ENCODE measurements at regions not wholly inside any gene's neighbourhood (a gene's known extent, or its start where the extent isn't known, plus 50 kb on each side); places are given as distances from the start of the nearest gene placed in this dataset.

DNA sequence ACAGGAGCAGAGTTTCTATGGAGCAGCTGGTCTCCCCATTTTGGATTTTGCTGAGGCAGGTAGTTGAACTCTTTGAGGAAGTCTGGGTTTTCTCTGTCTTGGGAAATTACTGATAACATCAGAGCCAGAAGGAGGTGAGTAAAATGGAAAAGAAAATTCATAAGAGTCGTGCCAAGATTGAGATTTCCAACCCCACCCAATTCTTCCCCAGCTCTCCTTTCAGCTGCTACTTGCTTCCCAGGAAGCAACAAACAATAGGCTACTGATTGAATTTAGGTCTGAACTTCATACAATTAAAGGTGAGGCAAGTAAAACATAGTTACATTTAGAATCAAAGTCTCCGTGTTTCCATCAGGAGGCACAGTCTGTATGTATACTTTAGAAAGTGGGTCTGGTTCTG lies 54.6 kb upstream of the EOLA2 start:
- no peaks in the 10 kb centered on the region for H3K27me3 Mint-ChIP-seq

DNA sequence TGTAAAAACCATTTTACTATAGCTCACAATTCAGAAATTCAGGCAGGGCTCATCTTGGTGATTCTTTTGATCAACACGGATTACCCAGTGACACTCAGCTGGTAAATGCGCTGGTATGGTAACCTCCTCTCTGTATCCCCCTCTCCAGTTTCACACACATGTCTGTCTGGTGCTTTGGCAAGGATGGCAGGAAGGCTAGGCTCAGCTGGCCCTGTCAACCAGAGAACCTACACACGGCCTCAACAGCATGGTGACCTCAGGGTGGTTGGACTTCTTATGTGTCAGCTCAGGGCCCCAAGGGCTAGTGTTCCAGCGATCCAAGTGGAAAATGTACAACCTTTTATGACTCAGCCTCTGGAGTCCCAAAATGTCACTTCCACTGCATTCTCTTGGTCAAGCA lies 55.7 kb upstream of the EOLA2 start:
- H3K4me1 Mint-ChIP-seq = no peaks in the 10 kb centered on the region
- H3K36me3 Mint-ChIP-seq (ENCODE audit: low read depth) = peaks cover 10% of the 10 kb centered on the region
- H3K27me3 Mint-ChIP-seq = no peaks in the 10 kb centered on the region
- no peak overlapping the region for H3K4me3 Mint-ChIP-seq
- H3K27ac Mint-ChIP-seq = no peak overlapping the region
- intact Hi-C loops (cut with micrococcal nuclease) = no loop called here
- no peaks in the 10 kb centered on the region for H3K9me3 Mint-ChIP-seq
- DNase-seq = no peak

More for the DNA sequence above, 54.6 kb upstream of the EOLA2 start:
- Mint-ChIP-seq H3K36me3 (ENCODE audit: low read depth) (peaks cover 8% of the 10 kb centered on the region), H3K4me3 (no peak overlapping the region), H3K4me1 (no peaks in the 10 kb centered on the region), H3K27ac (no peak overlapping the region), H3K9me3 (no peaks in the 10 kb centered on the region)
- no peak for DNase-seq
- intact Hi-C loops (cut with micrococcal nuclease) = no loop called here

DNA sequence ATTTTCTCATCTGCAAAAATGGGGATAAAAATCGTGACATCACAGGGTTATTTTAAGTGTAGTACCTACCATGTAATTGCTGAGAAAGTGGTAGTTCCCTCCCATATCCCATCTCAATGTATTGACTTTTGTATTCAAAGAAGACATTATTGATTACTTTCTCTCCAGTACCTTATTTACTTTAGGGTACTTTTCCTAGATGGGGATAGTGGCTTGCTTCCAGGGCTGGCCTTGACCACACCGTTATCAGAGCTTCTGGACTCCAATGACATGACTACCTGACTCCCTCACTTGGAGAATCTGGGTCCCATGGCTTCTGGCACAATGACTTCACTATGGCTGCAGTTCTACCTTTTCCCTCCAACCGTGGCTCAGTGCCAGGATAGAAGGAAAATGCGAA lies 58.2 kb upstream of the EOLA2 start:
- Mint-ChIP-seq H3K4me1 (no peaks in the 10 kb centered on the region), H3K36me3 (ENCODE audit: low read depth) (peaks cover 10% of the 10 kb centered on the region), H3K9me3 (no peaks in the 10 kb centered on the region), H3K4me3 (no peak overlapping the region), H3K27ac (no peak overlapping the region), H3K27me3 (no peaks in the 10 kb centered on the region)
- intact Hi-C loops (cut with micrococcal nuclease) = no loop called here
- no peak for DNase-seq

DNA sequence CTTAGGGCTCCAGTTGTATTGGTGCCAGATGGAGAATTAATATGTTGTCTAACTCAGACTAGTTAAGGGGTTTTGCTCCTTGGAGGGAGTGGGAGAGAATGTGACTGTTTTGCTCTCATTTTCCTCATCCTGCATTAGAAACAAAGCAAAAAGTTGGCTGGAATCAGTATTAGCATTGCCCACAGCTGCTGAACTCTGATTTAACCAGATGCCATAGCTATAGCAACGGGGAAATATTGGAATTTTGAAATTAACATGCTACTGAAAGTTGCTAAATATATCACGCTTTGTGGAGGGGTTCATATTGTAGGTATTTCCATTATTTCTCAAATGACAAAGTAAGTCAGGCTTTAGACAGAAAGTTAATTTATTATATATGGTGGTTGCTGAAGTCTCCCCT lies 66.7 kb upstream of the EOLA2 start:
- Mint-ChIP-seq H3K27me3 (no peaks in the 10 kb centered on the region), H3K4me3 (no peak overlapping the region), H3K36me3 (ENCODE audit: low read depth) (no peaks in the 10 kb centered on the region), H3K4me1 (no peaks in the 10 kb centered on the region), H3K9me3 (no peaks in the 10 kb centered on the region), H3K27ac (no peak overlapping the region)
- no peak for DNase-seq
- intact Hi-C loops (cut with micrococcal nuclease) = no loop called here

DNA sequence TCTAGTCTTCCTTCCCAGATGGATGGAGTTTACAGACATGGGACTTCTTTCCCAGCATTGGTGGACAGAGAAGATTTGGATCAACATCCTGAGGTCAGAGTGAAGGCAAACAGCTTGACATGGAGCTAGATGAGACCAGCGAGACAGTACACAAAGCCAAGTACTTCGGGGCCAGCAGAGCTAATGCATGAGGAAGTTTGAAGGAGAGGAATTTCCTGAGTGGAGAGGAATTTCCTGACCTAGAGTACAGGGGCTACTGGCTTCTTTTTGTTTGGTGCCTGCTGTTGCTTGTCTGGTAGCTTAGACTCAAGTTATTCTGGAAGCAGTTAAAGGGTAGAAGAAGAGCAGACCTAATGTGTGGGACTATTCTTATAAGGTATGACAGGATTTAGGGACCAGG lies 69.1 kb upstream of the EOLA2 start:
- no peaks in the 10 kb centered on the region for H3K27me3 Mint-ChIP-seq
- H3K36me3 Mint-ChIP-seq (ENCODE audit: low read depth) = no peaks in the 10 kb centered on the region
- intact Hi-C loops (cut with micrococcal nuclease) = no loop called here
- no peak overlapping the region for H3K4me3 Mint-ChIP-seq
- H3K4me1 Mint-ChIP-seq = no peaks in the 10 kb centered on the region
- H3K27ac Mint-ChIP-seq = no peak overlapping the region
- no peaks in the 10 kb centered on the region for H3K9me3 Mint-ChIP-seq
- no peak for DNase-seq

DNA sequence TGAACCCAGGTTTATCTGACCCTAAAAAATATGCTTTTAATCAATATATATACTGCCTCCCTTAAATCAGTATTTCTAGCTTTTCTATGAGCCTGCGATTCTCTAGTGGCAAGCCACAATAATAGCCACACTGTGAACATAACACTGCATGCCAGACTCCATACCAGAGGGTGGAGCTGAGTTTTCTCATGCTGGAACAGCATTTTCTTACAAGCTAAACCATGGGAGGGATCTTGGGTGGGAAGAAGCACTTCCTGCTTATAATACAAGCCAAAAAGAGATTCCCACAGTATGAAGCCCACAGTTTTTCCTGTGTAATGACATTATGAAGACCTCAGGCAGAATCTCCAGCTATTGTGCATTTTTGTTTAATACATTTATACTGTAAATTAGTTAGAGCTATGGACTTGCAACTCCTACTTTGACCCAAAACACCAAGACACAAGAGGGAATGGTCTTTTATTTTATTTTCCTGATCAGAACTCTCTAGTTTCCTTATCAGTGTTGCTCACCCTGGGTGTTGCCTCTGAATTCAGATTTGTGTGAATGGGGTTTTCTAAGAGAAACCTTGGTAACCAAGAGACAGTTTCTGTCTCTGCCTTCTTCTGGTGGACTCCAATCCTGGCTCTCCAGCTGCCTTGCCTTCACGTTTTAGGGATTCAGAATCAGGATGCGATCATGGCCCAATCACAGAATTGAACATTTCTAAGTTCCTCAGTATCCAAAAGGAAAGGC lies 74.5 kb upstream of the EOLA2 start:
- Mint-ChIP-seq H3K9me3 (no peaks in the 10 kb centered on the region), H3K4me3 (no peak overlapping the region), H3K36me3 (ENCODE audit: low read depth) (no peaks in the 10 kb centered on the region), H3K27me3 (no peaks in the 10 kb centered on the region), H3K4me1 (no peaks in the 10 kb centered on the region), H3K27ac (no peak overlapping the region)
- DNase-seq = no peak
- intact Hi-C loops (cut with micrococcal nuclease) = no loop called here

DNA sequence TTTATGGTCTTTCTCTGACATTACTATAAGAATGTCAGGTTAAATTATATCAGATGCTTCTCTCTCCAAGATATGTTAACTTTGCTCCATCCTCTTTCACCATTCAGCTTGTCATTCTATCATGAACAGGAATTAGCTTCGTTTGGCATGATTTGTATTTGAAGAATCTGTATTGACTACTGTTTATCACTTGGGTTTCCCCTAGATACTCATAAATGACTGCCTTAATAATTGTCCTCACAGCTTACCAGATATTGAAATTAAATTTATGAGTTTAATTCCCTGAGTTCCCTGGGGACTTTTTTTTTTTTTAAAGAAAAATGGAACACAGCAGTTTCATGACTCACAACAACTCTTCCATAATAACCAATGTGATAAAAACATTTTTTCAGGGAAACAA lies 76.2 kb upstream of the EOLA2 start:
- Mint-ChIP-seq H3K27me3 (no peaks in the 10 kb centered on the region), H3K27ac (no peak overlapping the region), H3K36me3 (ENCODE audit: low read depth) (no peaks in the 10 kb centered on the region), H3K4me1 (no peaks in the 10 kb centered on the region), H3K9me3 (no peaks in the 10 kb centered on the region), H3K4me3 (no peak overlapping the region)
- no peak for DNase-seq
- intact Hi-C loops (cut with micrococcal nuclease) = no loop called here

DNA sequence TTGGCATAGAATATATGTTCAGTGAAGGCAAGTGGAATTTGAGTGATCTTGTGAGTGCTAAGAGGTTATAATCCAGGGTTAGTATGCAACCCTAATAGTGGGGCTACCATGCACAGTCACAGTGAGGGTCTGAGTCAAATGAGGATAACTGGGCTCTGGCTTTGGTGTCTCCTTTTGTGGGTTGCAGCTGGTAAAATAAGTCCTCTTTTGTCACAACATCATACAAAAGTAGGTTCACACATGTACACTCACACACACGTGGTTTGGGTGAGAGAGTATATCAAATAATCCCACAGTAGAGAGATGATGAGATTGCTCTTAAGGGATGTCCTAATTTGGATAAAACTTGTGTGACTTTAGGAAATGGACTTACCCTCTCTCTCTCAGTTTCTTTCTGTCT lies 79.6 kb upstream of the EOLA2 start:
- no peak for DNase-seq
- Mint-ChIP-seq H3K27ac (no peak overlapping the region), H3K36me3 (ENCODE audit: low read depth) (no peaks in the 10 kb centered on the region), H3K4me3 (no peak overlapping the region), H3K27me3 (no peaks in the 10 kb centered on the region), H3K4me1 (no peaks in the 10 kb centered on the region), H3K9me3 (no peaks in the 10 kb centered on the region)
- intact Hi-C loops (cut with micrococcal nuclease) = no loop called here

DNA sequence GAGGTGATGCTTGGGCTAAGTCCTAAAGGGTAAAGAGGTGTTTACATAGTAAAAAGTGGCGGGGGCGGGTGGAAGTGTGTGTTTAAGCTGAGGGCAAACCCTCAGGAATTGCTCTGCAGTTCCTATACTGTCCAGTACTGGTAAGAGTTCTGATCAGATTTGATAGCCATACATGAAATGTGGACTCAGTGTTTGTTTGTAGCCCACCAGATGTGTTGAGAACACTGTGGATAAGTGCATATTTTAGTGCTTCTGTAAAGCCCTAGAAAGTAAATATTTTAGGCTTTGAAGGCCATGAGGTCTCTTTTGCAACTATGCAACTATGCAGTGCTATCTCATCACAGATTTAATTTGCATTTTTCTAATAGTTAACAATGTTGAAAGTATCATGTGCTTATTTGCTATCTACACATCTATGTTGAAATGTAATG lies 80.7 kb upstream of the EOLA2 start:
- Mint-ChIP-seq H3K36me3 (ENCODE audit: low read depth) (no peaks in the 10 kb centered on the region), H3K4me1 (no peaks in the 10 kb centered on the region), H3K9me3 (no peaks in the 10 kb centered on the region), H3K27ac (no peak overlapping the region), H3K27me3 (no peaks in the 10 kb centered on the region), H3K4me3 (no peak overlapping the region)
- intact Hi-C loops (cut with micrococcal nuclease) = no loop called here
- DNase-seq = no peak

DNA sequence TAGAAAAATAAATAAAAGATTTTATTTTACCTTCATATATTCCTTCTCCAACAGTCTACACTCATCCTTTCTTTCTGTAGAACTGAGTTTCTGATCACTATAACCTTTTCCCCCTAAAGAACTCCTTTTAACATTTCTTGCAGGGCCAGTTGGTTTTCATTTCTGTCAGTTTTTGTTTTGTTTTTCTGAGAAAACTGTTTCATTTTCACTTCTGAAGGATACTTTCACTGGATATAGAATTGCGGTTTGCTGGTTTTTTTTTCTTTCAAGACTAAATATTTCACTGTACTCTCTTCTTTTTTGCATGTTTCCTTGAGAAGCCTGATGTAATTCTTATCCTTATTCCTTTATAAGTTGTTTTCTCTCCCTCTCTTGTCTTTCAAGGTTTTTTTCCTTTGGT lies 90.4 kb upstream of the EOLA2 start:
- no peak for DNase-seq
- peaks cover 3% of the 10 kb centered on the region for H3K27me3 Mint-ChIP-seq
- peaks cover 10% of the 10 kb centered on the region for H3K4me1 Mint-ChIP-seq
- H3K27ac Mint-ChIP-seq = peak overlapping the region; percentile 66
- intact Hi-C loops (cut with micrococcal nuclease) = no loop called here
- peaks cover 4% of the 10 kb centered on the region for H3K36me3 Mint-ChIP-seq (ENCODE audit: low read depth)
- peak overlapping the region; percentile 34 for H3K4me3 Mint-ChIP-seq
- H3K9me3 Mint-ChIP-seq = peaks cover 9% of the 10 kb centered on the region

DNA sequence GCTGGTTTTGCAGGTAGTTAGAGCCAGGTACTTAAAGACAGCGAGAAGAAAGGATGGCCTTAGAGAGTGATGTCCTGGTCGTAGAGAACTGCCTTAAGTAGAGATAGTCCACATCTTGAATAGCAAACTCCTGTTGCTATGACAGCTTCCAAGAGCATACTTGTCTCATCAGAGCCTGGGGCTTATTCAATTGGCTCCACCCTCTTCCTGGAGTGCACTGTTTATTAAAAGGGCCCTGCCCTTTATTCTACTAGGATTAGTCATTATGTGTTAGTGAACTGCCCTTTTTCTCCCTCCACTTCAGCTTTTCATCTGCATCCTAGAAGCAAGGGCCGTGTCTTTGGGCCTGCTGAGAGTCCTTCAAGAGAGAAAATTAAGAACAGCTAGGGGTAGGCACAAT lies 94.5 kb upstream of the EOLA2 start:
- H3K27me3 Mint-ChIP-seq = peaks cover 13% of the 10 kb centered on the region
- no peak overlapping the region for H3K27ac Mint-ChIP-seq
- no peak overlapping the region for H3K4me3 Mint-ChIP-seq
- H3K36me3 Mint-ChIP-seq (ENCODE audit: low read depth) = no peaks in the 10 kb centered on the region
- intact Hi-C loops (cut with micrococcal nuclease) = no loop called here
- H3K4me1 Mint-ChIP-seq = peaks cover 10% of the 10 kb centered on the region
- DNase-seq = no peak
- peaks cover 11% of the 10 kb centered on the region for H3K9me3 Mint-ChIP-seq

DNA sequence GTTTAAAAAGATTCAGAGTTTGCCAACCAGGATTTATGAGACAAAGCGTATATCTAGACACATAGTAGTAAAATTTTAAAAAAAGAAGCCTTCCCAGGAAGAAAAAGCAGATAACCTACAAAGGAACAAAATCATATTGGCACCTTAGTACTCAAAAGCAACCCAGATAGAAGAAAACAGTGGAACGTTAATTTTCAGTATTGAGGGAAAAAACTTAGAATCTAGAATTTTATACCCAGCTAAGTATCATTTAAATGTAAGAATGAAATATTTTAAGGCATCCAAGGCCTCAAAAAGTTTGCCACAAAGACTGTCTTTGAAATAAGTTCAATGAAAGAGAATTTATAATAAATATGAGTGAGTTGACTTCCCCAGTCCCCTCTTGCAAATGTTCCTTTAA lies 96.5 kb upstream of the EOLA2 start:
- H3K27ac Mint-ChIP-seq = no peak overlapping the region
- DNase-seq = no peak
- H3K4me1 Mint-ChIP-seq = no peaks in the 10 kb centered on the region
- peaks cover 13% of the 10 kb centered on the region for H3K27me3 Mint-ChIP-seq
- H3K36me3 Mint-ChIP-seq (ENCODE audit: low read depth) = no peaks in the 10 kb centered on the region
- H3K9me3 Mint-ChIP-seq = peaks cover 11% of the 10 kb centered on the region
- intact Hi-C loops (cut with micrococcal nuclease) = no loop called here
- no peak overlapping the region for H3K4me3 Mint-ChIP-seq

DNA sequence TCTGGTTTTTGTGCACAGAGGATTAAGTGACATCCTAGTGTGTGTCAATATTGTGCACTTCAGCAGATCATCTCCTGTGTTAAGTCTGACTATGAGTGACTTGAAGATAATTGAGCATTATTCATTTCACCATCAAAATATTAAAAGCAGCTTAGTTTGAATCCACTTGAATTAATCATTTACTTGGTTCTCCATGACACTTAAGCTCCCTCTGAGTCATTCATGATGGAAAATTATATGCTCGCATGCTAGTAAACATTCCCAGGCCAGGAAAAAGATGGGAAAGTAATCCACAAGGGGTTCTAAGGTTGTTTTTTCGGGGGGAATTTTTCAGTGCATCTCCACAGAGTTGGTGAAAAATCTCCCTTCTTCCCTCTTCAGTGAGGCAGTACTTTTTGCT lies 97.2 kb upstream of the EOLA2 start:
- H3K36me3 Mint-ChIP-seq (ENCODE audit: low read depth) = no peaks in the 10 kb centered on the region
- H3K27ac Mint-ChIP-seq = no peak overlapping the region
- intact Hi-C loops (cut with micrococcal nuclease) = no loop called here
- peaks cover 11% of the 10 kb centered on the region for H3K9me3 Mint-ChIP-seq
- no peaks in the 10 kb centered on the region for H3K4me1 Mint-ChIP-seq
- peaks cover 16% of the 10 kb centered on the region for H3K27me3 Mint-ChIP-seq
- no peak for DNase-seq
- H3K4me3 Mint-ChIP-seq = no peak overlapping the region

DNA sequence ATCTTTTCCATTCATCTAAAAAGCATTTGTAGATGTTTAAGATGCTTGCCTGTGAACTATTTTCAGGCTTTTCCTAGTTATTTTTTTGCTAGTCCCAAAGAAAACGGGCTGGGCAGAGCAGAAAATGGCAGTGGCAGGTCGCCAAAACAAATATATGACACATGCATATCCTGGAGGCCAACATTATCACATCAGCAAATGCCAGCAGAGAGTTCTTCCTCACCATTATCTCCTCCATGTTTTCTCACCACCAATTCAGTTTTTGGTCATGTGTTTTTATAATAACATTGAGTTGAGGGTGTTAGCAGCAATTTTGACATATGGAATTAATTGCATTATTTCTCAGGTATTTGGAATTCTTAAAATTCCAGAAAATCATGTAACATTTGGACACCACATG lies 97.9 kb upstream of the EOLA2 start:
- H3K9me3 Mint-ChIP-seq = peaks cover 11% of the 10 kb centered on the region
- DNase-seq = no peak
- no peaks in the 10 kb centered on the region for H3K4me1 Mint-ChIP-seq
- intact Hi-C loops (cut with micrococcal nuclease) = no loop called here
- H3K27ac Mint-ChIP-seq = no peak overlapping the region
- H3K4me3 Mint-ChIP-seq = no peak overlapping the region
- no peaks in the 10 kb centered on the region for H3K36me3 Mint-ChIP-seq (ENCODE audit: low read depth)
- peaks cover 18% of the 10 kb centered on the region for H3K27me3 Mint-ChIP-seq

DNA sequence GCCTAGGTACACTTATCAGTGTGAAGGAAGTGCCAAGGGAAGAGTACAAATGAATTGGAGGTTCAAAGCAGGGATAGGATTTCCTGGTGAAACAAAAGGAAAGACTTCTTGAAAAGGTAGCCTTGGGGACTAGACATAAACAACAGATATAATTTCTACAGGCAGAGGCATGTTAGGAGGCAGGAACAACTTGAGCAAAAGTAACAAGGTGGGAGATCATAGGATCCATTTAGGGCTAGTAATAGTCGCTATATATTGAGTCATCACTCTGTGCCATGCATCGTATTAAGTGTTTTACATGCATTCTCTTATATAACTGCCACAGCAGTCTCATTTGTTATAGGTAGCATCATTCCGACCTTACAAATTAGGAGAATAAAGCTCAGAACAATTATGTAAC lies 98.3 kb upstream of the EOLA2 start:
- Mint-ChIP-seq H3K36me3 (ENCODE audit: low read depth) (no peaks in the 10 kb centered on the region), H3K27ac (no peak overlapping the region), H3K9me3 (peaks cover 11% of the 10 kb centered on the region), H3K4me3 (no peak overlapping the region), H3K27me3 (peaks cover 19% of the 10 kb centered on the region), H3K4me1 (no peaks in the 10 kb centered on the region)
- no peak for DNase-seq
- intact Hi-C loops (cut with micrococcal nuclease) = no loop called here
